GM20000 (cell line): ENCODE measurements at regions not wholly inside any gene's neighbourhood (a gene's known extent, or its start where the extent isn't known, plus 50 kb on each side); places are given as distances from the start of the nearest gene placed in this dataset.

ENCODE experiments used
- DNase-seq: peaks from one replicate; pipeline ENCODE4 v3.0.0; 2012; ENCODE audit warnings: low spot score
- TF ChIP-seq, protein P1 (sequence below): IDR thresholded peaks from 2 replicates; pipeline ENCODE4 v1.5.1; 2012; ENCODE audit warnings: mild to moderate bottlenecking, control low read depth; ENCODE audit errors: extremely low read depth, missing control alignments

DNA sequence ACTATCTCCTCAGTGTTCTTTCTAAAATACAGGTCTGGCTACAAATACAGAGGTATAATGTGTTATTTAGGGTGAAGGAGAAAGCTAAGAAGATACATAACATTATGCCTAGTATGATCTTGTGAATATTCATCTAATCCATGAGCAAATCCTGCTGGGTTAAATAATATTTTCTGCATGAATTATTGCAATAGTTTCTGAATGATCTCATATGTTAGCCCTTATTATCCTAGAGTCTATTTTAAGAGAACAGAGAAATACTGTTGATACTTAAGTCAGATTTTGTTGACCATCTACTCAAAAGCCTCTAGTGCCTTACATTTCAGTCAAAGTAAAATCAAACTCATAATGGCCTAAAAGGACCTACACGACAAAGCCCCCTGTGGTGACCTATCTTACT is 382.3 kb downstream of the FIGN start:
- TF ChIP-seq, protein P1, sequence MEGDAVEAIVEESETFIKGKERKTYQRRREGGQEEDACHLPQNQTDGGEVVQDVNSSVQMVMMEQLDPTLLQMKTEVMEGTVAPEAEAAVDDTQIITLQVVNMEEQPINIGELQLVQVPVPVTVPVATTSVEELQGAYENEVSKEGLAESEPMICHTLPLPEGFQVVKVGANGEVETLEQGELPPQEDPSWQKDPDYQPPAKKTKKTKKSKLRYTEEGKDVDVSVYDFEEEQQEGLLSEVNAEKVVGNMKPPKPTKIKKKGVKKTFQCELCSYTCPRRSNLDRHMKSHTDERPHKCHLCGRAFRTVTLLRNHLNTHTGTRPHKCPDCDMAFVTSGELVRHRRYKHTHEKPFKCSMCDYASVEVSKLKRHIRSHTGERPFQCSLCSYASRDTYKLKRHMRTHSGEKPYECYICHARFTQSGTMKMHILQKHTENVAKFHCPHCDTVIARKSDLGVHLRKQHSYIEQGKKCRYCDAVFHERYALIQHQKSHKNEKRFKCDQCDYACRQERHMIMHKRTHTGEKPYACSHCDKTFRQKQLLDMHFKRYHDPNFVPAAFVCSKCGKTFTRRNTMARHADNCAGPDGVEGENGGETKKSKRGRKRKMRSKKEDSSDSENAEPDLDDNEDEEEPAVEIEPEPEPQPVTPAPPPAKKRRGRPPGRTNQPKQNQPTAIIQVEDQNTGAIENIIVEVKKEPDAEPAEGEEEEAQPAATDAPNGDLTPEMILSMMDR: no peak
- no peak for DNase-seq

DNA sequence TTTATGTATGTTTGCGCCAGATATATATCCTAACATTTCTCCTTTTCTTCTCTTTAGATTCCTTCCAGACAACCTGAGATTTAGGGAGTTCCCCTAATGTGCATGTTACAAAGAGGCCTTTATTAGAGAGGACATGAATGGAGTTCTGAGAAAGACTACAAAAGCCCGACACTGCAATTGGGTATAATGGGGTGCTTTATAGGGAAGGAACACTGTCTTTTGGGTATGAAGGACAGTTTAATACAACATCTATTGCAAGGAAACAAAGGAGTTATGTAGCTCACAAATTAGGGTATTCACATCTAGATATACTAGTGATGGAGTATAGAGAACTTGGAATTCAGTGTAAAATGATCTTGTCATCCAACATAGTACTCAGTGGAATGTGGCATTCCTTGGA is 383.8 kb downstream of the FIGN start:
- no peak for DNase-seq
- TF ChIP-seq, protein P1: no peak

DNA sequence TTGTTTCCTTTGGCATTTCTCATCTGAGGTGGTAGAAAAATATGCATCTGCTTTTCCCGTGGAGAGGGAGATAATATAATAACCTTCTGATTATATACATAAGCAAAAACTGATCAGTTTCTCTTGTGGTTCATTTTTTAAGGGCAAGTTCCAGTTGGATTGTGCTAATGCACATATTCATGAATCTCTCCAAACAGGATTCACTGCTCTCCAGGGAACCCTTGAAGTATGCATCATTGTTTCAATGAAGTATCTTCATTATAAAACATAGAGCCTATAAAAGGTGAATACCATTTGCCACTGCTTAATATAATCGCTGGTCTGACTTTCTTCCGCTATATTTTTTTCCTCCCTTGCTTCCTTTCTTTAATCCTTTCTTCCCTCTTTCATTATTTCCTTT is 384.7 kb downstream of the FIGN start:
- TF ChIP-seq, protein P1: no peak

DNA sequence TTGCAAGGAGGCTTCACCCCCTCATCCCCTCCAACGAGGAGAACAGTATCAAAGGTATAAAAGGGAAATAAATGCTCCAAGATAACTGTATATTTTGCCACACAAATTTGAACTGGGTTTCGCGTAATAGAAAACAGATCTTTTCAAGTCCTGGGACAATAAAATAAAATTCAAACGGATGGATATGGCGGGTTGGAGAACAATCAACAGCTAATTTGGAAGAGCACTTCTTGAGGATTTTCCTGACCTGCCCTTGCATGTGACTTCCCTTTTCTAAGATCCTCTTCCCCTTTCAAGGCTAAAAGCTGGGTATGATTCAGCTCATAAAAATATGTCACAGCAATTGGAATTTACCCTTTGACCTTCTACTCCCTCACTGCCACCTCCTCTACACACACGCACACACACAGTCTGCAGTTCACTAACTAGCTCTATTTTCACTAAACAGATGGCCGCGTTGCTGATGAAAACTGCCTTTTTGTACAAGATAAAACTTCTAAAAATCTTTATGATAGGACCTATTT is 386.9 kb downstream of the FIGN start:
- TF ChIP-seq, protein P1: no peak
- no peak for DNase-seq

More for the DNA sequence above, 384.7 kb downstream of the FIGN start:
- no peak for DNase-seq

DNA sequence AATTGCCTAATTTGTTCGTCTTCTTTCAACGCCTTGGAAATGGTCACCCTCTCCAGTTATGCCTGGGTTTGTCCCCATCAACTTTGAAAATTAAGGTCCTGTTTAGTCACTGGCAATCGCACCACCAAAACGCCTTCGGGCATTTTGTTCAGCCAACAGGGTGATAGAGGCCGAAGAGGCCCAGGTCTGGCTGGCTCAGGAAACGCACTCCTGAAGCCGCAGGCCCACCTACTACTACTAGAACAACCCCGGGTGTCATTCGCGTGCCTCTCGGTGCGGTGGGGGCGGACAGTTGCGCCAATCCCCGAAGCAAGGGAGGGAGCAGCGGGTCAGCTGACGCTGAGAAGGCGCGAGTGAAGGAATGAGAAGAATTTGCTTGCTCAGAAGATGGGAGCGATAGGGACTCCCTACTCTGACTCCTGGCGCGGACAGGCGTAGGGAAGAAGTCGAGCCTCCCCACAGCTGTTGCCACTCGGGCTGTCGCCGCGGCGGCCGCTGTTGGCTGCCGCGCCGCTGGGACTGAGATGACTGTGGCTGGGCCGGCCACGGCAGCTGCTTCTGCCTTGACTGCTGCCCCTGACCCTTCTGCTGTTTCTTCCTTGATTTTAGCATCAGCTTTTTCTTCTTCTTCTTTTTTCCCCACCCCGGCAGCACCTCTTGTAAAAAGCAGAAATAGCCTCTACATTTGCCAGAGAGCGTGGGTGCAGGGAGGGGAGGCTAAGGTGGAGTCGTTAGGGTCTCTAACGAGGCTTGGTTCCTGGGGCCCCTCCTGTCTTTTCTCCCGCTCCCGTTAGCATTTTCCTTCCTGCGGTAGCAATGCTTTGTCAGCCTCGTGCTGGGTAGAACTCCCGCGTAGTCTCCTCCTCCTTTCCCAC is 387.6 kb downstream of the FIGN start:
- TF ChIP-seq, protein P1: no peak
- DNase-seq: no peak

DNA sequence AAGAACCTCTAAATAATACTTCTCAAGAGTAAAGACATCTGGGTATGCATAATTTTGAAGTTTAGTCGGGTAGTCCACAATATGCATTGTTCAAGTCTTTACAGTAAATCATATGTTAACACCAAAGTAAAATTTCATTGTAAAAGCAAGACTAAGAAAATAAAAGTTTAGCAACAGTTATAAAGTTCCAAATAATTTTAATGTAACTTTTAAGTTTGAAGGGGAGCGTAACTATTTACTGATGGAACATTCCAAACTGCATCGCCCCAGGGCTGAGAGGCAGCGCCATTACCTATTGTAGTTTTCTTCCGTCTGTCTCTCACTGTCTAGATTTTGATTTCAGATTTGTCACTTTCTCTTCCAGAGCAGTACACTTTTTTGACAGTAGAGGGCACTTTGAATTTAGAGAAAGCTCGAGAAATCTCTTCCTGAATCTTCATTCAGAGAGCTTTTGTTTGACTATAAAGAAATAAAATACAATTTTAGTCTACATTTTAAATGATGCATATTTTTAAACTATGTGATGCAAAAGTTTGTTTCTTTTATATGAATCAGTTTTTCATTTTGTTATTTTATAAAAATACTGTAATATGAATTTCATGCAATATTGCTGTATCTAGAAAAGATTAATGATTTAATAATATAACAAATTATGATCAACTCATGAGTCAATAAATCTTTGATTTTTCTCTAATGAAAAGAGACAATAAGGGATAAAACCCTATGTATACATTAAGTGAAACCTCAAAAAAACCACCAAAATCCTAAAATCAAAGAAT is 389.8 kb downstream of the FIGN start:
- TF ChIP-seq, protein P1: peak; percentile 6
- peak; percentile 67 for DNase-seq

DNA sequence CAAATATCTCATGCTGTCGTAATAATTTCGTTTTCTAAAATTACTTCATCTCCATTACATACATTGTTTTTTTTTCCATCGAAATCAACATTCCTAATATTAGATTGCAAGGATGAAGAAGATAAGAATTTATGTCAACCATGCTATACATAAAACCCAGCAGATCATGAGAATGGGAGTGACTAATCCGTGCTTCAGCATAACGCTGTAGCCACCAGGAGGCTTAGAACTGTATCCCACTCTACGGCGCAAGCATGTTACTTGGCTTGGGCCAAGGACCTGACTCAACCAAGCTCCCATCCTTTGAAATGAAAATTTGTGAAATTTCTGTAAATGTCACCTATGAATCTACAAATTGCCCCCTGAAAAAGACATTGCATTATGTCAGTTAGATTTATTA is 392.5 kb downstream of the FIGN start:
- no peak for DNase-seq
- TF ChIP-seq, protein P1: no peak
